Stimulated activated CD4-positive, alpha-beta T cell treated with anti-CD3 and anti-CD28 coated beads, Interleukin-15, amount 100 ng/mL, for 24 hours (primary cell): ENCODE measurements at regions not wholly inside any gene's neighbourhood (a gene's known extent, or its start where the extent isn't known, plus 50 kb on each side); places are given as distances from the start of the nearest gene placed in this dataset.

ENCODE experiments used
- DNase-seq: peaks from one replicate; pipeline ENCODE4 v3.0.0-alpha.2; 2020

DNA sequence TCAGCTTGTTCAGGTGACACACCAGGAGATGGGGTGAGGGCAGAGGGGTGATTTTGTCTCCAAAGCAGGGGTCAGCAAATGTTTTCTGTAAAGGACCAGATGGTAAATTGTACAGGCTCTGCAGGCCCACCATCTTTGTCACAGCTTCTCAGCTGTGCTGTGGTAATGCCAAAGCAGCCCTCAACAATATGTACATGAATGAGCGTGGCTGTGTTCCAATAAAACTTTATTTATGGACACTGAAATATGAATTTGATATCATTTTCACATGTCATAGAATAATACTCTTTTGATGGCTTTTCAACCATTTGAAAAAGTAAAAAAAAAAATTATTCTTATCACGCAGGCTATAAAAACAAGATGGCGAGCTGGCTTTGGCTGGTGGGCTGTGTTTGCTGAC lies 206.4 kb upstream of the RPL38 start:
- no peak for DNase-seq

DNA sequence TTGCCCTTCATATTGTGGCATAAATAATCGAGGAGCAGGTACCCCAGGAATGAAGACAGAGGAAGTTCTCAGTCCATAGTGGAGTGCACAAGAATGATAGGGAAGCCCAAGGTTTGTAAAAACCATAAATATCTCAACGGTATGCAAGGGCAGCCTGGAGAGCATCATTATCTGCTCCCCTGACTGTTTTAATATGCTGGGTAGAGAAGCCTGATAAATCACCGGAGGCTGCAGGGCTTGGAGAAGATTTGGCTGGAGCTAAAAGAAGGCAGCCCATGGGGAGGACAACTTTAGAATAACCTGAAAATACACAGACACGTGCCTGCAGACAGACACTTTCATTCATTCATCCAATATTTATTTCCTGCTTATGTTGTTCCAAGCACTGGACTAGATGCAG lies 205.2 kb upstream of the RPL38 start:
- no peak for DNase-seq

DNA sequence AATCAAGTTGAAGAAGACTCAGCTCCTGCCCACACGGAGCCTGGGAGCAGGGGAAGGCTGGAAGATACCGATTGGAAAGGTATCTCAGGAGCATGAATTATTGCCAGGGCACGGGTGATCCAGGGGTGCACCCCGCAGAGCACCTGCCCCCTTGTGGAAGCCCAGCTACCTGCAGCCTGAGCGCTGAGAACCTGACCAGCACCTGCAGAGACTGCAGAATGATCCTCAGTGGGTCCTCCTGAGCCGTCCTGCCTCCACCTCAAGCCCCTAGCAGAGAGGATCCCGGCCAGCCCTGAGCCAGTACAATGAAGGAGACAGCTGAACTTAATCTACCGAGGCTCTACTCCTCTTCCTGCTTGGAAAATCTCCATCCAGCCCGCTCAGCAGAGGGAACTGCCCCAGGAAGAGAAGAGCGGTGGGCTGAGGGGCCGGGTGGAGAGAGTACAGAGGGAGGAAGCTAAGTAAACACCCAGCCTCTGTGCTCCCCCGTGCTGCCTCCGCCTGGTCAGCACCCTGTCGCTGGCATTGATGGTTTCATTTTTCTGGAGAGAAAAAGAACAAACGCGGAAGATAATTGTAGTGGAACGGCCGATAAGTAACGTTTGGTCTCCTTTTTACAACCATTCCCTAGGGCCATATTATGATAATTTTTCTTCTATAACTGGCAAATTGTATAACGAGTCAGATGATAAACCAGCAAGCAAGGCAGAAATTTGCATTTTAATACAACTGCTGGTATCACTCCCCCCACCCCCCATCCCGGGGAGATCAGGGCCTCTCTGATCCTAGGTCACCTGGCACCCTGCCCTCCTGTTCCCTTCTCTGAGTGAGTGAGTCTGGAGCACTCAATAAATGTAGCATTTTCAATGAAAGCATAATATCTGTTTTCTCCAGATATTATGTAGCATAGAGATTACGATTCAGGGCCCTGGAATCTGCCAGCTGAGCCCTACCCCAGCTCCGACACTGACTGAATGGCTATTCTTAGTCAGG lies 204.5 kb upstream of the RPL38 start:
- peak; percentile 76 for DNase-seq

DNA sequence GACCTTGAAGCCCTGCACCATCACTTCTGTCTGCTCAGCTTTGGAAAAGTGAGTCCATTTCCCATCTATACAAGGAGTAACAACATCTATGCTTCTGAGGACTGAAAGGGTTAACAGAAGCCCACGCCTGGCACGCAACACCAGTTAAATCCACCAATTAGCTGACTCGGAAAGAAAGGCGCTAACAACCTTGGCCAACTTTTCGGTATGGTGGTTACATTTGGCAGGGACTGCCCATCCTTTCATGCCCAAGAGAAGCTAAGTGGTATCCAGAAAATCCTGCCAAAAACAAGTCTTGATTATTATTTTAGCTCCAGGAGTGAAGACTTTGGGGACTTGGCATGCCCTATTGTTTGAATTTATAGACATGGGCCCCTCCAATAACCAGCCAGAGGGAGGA lies 202.3 kb upstream of the RPL38 start:
- no peak for DNase-seq

DNA sequence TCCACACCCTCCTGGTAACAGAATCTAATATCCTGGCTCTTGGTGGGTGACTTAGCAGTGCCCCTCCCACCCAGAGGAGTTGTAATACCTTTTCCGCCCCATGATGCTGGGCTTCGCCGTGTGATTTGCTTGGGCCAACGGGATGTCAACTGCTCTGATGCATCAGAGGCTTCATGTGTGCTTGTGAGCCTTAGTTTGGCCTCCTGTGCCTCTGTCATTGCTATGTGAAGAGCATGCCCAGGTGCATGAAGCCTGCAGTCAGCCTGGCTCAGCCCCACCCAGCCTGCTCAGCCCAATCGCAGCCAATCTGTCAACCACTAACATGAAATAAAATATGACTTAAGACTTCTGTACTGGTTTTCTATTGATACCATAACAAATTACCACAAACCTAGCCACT lies 201.2 kb upstream of the RPL38 start:
- DNase-seq: no peak

DNA sequence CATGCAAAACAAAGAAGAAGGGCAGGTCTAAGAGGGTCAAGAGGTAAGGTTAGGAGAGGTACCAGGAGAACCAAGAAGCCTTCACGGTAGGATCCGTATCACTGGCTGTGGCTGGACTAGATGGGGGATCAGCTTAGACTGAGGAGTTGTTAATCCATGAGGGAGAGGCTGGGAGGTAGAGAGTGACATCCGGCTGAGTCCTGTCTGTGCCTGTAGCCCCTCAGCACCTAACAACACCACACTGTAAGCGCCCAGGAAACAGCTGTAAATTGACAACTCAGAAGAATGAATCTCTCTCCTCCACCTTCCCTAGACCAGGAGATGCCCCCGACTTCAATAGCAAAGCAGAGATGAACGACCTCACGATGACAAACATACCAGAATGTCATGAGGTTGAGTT lies 199.4 kb upstream of the RPL38 start:
- DNase-seq: no peak

DNA sequence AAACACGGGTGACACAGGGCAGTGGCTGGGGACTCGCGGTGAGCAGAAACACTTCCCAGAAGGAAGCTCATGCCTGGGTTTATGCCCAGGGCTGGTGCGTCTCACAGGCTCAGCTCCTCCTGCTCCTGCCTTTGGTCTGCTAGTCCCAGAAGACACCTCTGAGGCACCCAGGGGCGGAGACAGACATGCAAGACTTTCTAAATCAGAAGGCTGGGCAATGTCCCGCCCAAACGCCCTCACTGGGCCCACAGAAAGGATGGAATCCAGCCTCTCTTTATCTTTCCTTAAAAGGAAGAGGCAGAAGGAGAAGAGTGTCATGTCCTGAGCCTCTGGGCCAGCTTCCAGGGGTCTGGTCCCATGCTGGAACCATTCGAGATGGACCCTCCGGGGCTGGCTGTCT lies 197.7 kb upstream of the RPL38 start:
- DNase-seq: no peak

DNA sequence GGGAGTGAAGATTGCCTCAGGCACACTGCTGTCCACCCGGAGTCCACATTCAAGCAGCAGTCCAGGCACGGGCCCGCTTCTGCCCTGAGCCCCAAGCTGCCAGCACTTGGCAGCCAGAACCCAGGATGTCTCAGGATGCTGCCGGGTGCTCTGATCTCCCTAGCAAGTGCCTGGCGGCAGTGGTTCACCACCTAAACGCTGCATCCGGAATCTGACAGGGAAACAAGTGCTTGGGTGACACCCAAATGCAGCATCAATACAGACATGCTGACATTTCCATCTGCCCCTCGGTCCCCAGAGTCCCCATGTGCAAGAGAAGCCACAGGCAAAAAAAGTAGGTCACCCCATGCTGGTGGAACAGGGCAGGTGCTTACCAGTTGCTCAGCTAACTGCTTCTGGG lies 197.1 kb upstream of the RPL38 start:
- no peak for DNase-seq

DNA sequence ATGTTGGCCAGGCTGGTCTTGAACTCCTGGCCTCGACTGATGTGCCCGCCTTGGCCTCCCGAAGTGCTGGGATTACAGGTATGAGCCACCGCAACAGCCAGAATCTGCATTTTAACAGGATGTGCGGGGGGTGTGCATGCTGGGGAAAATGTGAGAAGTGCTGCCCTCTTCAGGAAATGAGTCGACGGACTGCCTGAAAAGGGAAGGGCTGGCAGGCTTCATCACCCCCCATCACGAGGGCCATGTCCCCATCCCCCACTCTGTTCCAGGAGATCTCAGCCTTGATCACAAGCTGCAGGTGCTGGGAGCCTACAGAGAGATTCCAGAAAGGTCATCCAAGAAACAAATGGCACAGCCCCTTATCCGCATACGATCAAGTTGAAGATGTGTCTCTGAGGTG lies 195.3 kb upstream of the RPL38 start:
- DNase-seq: peak; percentile 60

DNA sequence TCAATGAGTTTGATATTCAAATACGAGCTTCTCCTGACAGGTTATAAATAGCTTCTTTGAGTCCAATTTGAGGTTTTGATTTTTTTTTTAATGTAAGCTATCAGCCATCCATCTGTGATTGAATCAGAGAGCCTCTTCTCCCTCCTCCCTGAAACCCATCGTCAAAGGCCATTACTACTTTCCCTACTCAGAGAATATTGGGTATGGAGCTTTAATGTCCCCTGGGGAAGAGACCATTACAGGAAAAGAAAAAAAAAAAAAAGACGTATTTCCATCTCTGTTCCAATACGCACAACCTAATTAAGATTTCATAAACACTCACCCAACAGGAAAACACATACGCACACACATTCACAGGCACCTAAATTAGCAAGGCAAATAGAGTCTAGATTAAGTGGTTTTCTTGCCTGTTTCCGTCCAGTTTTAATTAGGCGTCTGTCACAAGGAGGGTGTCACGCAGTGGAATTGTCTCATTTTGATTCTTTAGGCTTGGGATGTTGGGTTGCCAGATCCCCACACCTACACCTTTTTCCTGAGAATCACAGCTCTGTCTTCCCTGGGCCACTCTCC lies 194.3 kb upstream of the RPL38 start:
- DNase-seq: no peak

DNA sequence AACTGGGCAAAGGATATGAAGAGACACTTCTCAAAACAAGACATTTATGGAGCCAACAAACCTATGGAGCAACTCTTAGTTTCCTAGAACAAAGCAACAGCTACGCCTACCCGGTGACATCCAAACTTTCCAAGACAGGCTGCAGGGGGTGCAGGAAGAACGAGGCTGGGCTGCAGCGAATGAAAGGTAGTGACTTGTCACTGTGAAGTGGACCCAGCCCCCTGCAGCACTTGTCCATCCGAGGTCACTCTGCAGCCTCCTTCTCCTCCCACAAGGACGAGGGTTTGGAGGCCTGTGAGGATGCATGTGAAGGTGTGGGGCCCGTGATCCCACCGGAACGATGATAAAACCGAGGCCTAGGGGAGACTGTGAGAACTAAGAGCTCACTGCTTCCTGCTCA lies 192.6 kb upstream of the RPL38 start:
- no peak for DNase-seq

DNA sequence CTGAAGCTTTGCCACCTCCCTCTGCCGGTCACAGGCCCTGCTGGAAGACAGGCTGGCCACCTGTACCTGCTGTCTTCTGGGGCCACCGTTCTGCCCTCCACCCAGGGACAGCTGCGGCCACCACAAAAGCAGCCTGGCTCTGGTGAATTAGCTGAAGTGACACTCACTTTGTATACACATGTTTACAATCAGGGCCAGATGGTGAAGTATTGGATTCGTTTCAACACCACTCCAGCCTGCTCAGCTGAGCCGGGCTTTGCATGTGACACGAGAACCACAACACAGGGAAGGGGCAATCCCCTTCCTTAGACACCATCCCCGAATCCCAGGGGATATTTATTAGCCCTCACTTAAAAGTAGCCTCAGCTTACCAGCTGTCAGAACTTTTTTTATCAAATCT lies 191.5 kb upstream of the RPL38 start:
- no peak for DNase-seq

DNA sequence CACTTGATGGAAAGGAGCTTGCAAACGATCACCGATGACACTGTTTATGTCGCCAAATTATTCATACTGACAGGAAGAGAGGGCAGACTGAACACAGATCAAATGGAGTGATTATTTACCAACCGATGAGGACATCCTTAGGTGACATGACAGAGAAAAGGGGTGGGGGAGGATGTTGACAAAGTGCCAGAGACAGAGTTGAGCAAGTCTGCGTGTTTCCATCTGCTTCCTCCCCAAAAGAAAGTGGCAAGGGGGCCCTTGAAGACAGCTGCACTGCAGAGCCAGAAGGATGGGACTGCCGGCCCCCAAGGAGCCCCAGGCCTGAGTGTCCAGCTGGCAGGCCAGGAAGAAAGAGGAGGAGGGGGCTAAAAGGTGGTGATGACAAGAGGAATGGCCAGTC lies 191.0 kb upstream of the RPL38 start:
- peak; percentile 20 for DNase-seq

DNA sequence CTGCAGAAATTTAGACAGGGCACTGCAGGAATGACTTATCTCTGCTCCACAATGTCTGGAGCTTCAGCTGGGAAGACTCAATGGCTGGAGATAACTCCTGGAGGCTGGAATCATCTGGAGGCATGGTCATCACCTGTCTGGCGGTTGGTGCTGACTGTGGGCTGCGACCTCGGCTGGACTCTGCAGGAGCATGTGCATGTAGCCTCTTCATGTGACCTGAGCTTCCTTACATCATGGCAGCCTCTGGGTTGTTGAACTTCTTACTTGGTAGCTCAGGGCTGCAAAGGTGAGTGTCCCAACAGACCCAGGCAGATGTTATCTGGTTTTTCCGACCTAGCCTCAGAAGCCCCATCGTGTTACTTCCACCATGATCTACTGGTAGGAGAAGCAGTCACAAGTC lies 188.2 kb upstream of the RPL38 start:
- no peak for DNase-seq

DNA sequence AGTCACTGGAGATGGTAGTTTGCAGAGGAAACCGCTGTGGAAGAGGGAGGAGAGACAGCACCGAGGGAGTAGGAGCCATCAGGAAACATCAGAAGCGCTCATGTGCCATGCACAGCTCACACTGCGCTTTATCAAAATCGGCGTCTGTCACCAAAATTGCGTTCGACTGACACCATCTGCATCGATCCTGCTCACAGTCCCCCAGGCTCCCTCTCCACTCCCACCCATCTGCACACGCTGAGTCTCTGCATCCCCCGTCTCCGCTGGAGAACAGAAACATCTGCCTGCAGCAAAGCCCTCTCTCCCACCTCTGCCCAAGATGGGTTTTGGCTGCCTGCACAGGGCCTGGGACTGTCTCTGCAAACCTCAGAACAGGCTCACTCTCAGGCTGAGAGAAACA lies 187.5 kb upstream of the RPL38 start:
- DNase-seq: no peak

DNA sequence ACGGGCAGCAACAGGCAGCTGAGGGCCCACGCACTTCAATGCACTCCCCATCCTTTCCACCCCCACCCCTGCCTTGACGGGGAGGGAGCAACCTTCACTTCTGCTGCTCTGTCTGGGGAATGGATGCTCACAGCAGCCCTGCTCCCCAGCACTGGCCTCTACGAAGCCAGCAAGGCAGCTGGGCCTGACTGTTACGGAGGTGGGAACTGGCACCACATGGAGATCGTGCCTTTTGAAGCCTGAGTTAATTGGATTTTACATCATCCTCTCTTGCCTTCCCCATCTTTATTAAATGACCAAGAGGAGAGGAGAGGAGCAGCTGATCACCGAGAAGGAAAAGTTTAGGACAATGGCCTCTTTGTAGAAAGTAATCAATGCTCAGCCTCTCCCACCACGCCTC lies 187.0 kb upstream of the RPL38 start:
- DNase-seq: no peak

DNA sequence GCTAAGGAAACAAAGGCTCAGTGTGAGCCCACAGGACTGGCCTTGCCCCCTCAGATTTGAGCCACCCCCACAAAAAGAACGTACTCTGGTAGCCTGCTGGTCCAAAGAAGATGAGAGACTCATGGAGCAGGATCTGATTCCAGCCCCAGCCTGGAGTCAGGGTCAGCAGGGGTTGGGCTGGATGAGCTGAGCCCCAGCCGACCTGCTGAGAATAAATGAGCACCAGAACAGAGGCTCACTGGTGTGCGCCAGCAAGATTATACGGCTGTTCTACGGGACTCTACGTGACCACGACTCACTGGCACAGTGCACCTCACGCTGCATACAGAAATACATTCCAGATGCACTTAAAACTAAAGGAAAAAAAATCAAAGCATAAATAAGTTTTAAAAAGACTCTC lies 186.0 kb upstream of the RPL38 start:
- DNase-seq: no peak

DNA sequence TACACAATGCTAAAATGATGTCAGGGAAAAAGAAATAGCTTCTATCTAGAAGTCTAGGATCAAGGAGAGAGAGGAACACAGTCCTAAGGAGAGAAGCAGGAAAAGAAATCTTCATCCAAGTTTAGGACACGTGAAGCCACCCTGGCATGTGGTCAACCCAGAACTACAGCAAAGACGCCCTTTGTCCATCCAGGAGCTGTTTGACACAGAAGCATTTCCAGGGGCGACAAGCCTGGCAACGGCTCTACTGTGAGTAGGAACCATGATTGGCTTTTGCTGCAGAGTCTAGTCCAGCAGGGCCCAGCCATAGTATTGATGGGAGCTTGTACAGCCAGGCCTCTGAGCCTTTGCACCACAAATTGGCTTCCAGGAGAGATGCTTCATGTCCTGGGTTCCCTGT lies 185.4 kb upstream of the RPL38 start:
- no peak for DNase-seq

DNA sequence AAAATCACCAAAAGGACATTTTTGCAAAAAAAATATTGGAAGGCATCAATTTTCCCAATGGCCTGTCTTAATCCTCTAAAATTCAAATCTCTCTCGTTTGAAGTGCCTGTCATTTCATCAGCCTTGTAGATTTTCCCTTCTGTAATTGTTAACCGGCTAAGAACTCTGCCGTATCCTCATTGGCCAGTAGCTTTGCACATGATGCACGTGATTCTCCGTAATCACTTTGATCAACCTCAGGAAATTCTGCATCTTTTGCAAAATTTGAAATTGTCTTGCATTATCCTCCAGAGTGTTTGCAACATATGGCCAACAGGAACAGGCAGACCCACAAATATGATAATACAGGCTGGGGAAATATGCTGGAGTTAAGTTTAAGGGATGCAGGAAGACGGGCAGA lies 184.2 kb upstream of the RPL38 start:
- DNase-seq: no peak

DNA sequence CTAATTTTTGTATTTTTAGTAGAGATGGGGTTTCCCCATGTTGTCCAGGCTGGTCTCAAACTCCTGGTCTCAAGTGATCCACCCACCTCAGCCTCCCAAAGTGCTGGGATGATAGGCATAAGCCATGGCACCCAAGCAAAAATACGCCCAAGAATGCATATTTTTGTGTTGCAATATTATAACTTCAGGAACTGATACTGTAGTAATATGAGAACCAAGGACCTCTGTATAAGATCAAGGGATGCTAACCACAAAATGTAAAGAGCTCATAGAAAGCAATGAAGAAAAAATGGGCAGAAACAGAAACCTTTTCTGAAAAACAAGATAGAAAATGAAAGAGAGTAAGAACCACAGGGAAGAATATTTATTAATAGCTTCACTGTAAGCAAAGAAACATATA lies 183.6 kb upstream of the RPL38 start:
- no peak for DNase-seq

DNA sequence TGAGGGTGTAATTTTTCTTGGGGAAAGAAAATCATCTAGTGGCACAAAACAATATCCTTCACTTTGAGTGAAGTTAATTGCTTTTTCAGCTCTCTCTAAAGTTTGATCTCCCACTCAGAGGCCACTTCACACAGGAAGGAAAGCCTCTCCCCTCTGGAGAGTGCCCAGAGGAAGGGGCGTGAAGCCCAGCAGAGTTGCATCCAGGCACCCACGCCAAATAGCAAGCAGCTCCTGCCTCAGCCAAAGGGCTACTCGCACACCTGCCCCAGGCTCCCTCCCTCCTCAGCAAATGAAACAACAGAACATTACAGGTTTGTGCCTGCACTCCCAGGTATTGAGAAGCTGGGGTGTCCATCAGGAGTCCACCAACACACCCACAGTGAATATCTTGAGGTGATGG lies 183.0 kb upstream of the RPL38 start:
- DNase-seq: no peak

DNA sequence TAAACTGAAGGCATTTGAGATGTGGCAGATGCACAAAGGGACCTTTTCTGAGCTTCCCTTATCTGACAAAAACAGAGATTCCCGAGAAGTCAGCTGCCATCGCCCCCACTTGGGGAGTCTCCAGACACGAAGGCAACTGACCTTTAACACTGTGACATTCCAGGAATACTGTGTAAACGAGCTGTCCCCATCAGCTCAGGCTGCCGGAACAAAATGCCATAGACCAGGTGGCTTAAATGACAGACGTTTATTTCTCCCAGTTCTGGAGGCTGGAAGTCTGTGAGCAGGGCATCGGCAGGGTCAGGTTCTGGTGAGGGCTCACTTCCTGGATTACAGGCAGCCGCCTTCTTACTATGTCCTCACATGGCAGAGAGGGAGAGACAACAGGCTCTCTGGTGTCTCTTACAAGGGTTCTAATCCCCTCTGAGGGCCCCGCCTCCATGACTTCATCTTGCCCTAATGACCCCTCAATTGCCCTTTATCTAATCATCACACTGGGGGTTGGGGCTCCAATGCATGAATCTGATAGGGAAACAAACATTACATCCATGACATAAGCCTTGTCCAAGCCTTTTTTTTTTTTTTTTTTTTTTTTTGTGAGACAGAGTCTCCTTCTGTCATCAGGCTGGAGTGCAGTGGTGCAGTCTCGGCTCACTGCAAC lies 178.5 kb upstream of the RPL38 start:
- DNase-seq: no peak

DNA sequence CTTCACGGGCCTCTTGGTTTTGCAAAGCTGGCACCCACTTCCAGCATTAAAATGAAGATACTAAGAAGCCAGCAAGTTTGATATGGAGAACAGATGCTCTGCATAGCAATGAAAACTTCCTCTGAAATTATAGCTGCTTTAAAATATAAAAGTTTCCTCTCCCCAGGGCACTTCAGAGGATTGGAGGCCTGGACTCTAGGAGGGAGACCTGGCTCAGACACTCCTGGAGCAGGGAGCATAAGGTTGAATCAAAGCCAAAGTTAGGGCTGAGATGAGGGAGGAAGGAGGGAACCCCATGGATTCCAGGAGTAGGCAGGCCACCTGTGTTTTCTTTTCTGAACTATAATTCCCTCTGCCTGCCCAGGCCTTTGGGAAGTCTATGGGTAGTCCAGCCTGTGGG lies 176.0 kb upstream of the RPL38 start:
- DNase-seq: no peak
